OCI-LY3 (cell line): ENCODE measurements at regions not wholly inside any gene's neighbourhood (a gene's known extent, or its start where the extent isn't known, plus 50 kb on each side); places are given as distances from the start of the nearest gene placed in this dataset.
"Not testable (repeated sequence)": the region's sequence is repeated elsewhere in the genome, so short reads cannot be mapped to it uniquely, and the experiment has no call there.

Experiments used
- EZH2phosphoT487 ChIP-seq: fragments of 200-600 bp; shearing (Covaris generic); IDR thresholded peaks from 2 replicates; pipeline ENCODE4 v1.6.1; 2018; ENCODE audit warnings: antibody characterized with exemption, mixed run types, low read depth
- TF ChIP-seq, protein P1 (sequence below): fragments of 200-600, 300-600 bp; sonication (generic); IDR thresholded peaks from 2 replicates; pipeline ENCODE4 v1.5.1; 2014; ENCODE audit warnings: antibody characterized with exemption, low read length, low read depth

- TF ChIP-seq, protein P1, sequence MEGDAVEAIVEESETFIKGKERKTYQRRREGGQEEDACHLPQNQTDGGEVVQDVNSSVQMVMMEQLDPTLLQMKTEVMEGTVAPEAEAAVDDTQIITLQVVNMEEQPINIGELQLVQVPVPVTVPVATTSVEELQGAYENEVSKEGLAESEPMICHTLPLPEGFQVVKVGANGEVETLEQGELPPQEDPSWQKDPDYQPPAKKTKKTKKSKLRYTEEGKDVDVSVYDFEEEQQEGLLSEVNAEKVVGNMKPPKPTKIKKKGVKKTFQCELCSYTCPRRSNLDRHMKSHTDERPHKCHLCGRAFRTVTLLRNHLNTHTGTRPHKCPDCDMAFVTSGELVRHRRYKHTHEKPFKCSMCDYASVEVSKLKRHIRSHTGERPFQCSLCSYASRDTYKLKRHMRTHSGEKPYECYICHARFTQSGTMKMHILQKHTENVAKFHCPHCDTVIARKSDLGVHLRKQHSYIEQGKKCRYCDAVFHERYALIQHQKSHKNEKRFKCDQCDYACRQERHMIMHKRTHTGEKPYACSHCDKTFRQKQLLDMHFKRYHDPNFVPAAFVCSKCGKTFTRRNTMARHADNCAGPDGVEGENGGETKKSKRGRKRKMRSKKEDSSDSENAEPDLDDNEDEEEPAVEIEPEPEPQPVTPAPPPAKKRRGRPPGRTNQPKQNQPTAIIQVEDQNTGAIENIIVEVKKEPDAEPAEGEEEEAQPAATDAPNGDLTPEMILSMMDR: not testable (repeated sequence)
- not testable (repeated sequence) for TF ChIP-seq EZH2phosphoT487
Observed at GRCh38 chr16:29342937-29343336, 63.6 kb downstream of the NPIPB11 start.
